Esophagus squamous epithelium (tissue), 5 donors: ENCODE measurements at regions not wholly inside any gene's neighbourhood (a gene's known extent, or its start where the extent isn't known, plus 50 kb on each side); places are given as distances from the start of the nearest gene placed in this dataset.
A peak's percentile ranks its signal among the peaks of the same experiment; 100 is the strongest.

Source experiments
- DNase-seq: peaks from one replicate; lab custom pipeline; 2025; lab: John Stamatoyannopoulos, UW
- H3K27ac ChIP-seq, 4 donors: fragments of 200-600 bp; sonication (generic); one replicate each; pipeline ENCODE4 v1.5.1; 2016 to 2019; ENCODE audit warnings: mild to moderate bottlenecking in 1 of 4
- H3K27me3 ChIP-seq, 4 donors: fragments of 200-600 bp; sonication (generic); 1 replicate in 3 of 4; 2 replicates in 1 of 4; pipeline versions ENCODE4 v1.5.1 to v1.6.0; 2017 to 2021; ENCODE audit warnings: antibody characterized with exemption in 1 of 4
- H3K36me3 ChIP-seq, 3 donors: fragments of 200-600 bp; sonication (generic); one replicate each; pipeline ENCODE4 v1.5.1; 2016 to 2019
- H3K4me1 ChIP-seq, 3 donors: fragments of 200-600 bp; sonication (generic); one replicate each; pipeline ENCODE4 v1.5.1; 2017 to 2019
- H3K4me3 ChIP-seq, 4 donors: fragments of 200-600 bp; sonication (generic); 1 replicate in 3 of 4; 2 replicates in 1 of 4; pipeline ENCODE4 v1.5.1; 2016 to 2019; ENCODE audit warnings: mild to moderate bottlenecking in 2 of 4, moderate library complexity in 1 of 4
- H3K9me3 ChIP-seq, 3 donors: fragments of 200-600 bp; sonication (generic); one replicate each; pipeline ENCODE4 v1.5.1; 2016 to 2019
- CTCF ChIP-seq, 6 experiments: fragments of 450-650 bp in 4 of 6; fragments of 200-600 bp in 2 of 6; sonication (generic) in 2 of 6; IDR thresholded peaks; one replicate each; pipeline ENCODE4 v1.5.1; 2016 to 2019; ENCODE audit warnings: antibody characterized with exemption in 6 of 6, mild to moderate bottlenecking in 4 of 6, moderate library complexity in 4 of 6
- POLR2A ChIP-seq, 4 donors: fragments of 450-650 bp; IDR thresholded peaks; one replicate each; pipeline ENCODE4 v1.6.1; 2017; ENCODE audit warnings: antibody characterized with exemption in 4 of 4, mild to moderate bottlenecking in 4 of 4, moderate library complexity in 3 of 4
- WGBS, 2 donors: methylation state at CpG; one replicate each; pipeline ENCODE4 v1.1.5; 2018; 5-methylcytosine and 5-hydroxymethylcytosine counted together
- intact Hi-C: fragments of 100-400 bp; cut with DNase I; formaldehyde crosslinking; loops from one replicate; pipeline ENCODE4 v1.15.0; 2022
- donor health status: DM: yes; HTN: yes; CAD: no.

GRCh38 chr13:44819772-44820171 is 169.5 kb downstream of the NUFIP1 start:
- no peak for DNase-seq

GRCh38 chr13:44819245-44819644 is 170.0 kb downstream of the NUFIP1 start:
- no peak overlapping the region for H3K4me3 ChIP-seq
- H3K36me3 ChIP-seq, result no peaks in the 10 kb centered on the region
- no peaks in the 10 kb centered on the region for H3K9me3 ChIP-seq
- TF ChIP-seq POLR2A (IDR thresholded peaks at IDR 0.05), result no peak
- no peak for TF ChIP-seq CTCF (IDR thresholded peaks at IDR 0.05)
- DNase-seq, result no peak
- intact Hi-C loops, result no loop called here
- H3K4me1 ChIP-seq, result peaks cover 0 to 10% (median 0%) of the 10 kb centered on the region in 3 donors
- H3K27ac ChIP-seq, result no peak overlapping the region
- WGBS, 2 donors, result 74 to 78% methylated on average over 3 of the region's 3 CpGs
- no peaks in the 10 kb centered on the region for H3K27me3 ChIP-seq

More at GRCh38 chr13:44819772-44820171, 169.5 kb downstream of the NUFIP1 start:
- TF ChIP-seq POLR2A (IDR thresholded peaks at IDR 0.05), result no peak
- no peak for TF ChIP-seq CTCF (IDR thresholded peaks at IDR 0.05)
- H3K4me3 ChIP-seq, result no peak overlapping the region
- intact Hi-C loops, result no loop called here
- no peaks in the 10 kb centered on the region for H3K9me3 ChIP-seq
- peaks cover 0 to 10% (median 0%) of the 10 kb centered on the region in 3 donors for H3K4me1 ChIP-seq
- no peaks in the 10 kb centered on the region for H3K36me3 ChIP-seq
- H3K27ac ChIP-seq, result no peak overlapping the region
- WGBS, 2 donors, result 75 to 78% methylated on average over 6 of the region's 6 CpGs
- H3K27me3 ChIP-seq, result no peaks in the 10 kb centered on the region

GRCh38 chr13:44818428-44818827 is 170.8 kb downstream of the NUFIP1 start:
- Histone ChIP-seq H3K4me1 (peaks cover 0 to 10% (median 0%) of the 10 kb centered on the region in 3 donors), H3K4me3 (no peak overlapping the region), H3K9me3 (no peaks in the 10 kb centered on the region), H3K36me3 (no peaks in the 10 kb centered on the region), H3K27me3 (no peaks in the 10 kb centered on the region), H3K27ac (no peak overlapping the region)
- intact Hi-C loops, result no loop called here
- 46 to 67% methylated on average over 5 to 6 of the region's 6 CpGs for WGBS, 2 donors
- TF ChIP-seq CTCF (IDR thresholded peaks at IDR 0.05) (peak in 1 of 6 experiments; percentile 41), POLR2A (IDR thresholded peaks at IDR 0.05) (no peak)
- DNase-seq, result no peak

GRCh38 chr13:44818016-44818415 is 171.3 kb downstream of the NUFIP1 start:
- no peak for TF ChIP-seq POLR2A (IDR thresholded peaks at IDR 0.05)
- no peak for TF ChIP-seq CTCF (IDR thresholded peaks at IDR 0.05)
- intact Hi-C loops, result no loop called here
- WGBS, 2 donors, result 82 to 84% methylated on average over 5 of the region's 5 CpGs
- H3K36me3 ChIP-seq, result no peaks in the 10 kb centered on the region
- no peak overlapping the region for H3K27ac ChIP-seq
- no peaks in the 10 kb centered on the region for H3K27me3 ChIP-seq
- no peaks in the 10 kb centered on the region for H3K9me3 ChIP-seq
- DNase-seq, result no peak
- H3K4me1 ChIP-seq, result peaks cover 0 to 10% (median 0%) of the 10 kb centered on the region in 3 donors
- no peak overlapping the region for H3K4me3 ChIP-seq

GRCh38 chr13:44817131-44817671 is 172.1 kb downstream of the NUFIP1 start:
- TF ChIP-seq POLR2A (IDR thresholded peaks at IDR 0.05) (no peak), CTCF (IDR thresholded peaks at IDR 0.05) (no peak)
- no peak for DNase-seq
- Histone ChIP-seq H3K4me3 (no peak overlapping the region), H3K27me3 (no peaks in the 10 kb centered on the region), H3K36me3 (no peaks in the 10 kb centered on the region), H3K9me3 (no peaks in the 10 kb centered on the region), H3K4me1 (peaks cover 0 to 10% (median 0%) of the 10 kb centered on the region in 3 donors), H3K27ac (no peak overlapping the region)
- 27 to 40% methylated on average over 3 of the region's 5 CpGs for WGBS, 2 donors
- intact Hi-C loops, result no loop called here
